SU-DHL-6 (cell line): ENCODE measurements at regions not wholly inside any gene's neighbourhood (a gene's known extent, or its start where the extent isn't known, plus 50 kb on each side); places are given as distances from the start of the nearest gene placed in this dataset.

Source experiments
- EZH2phosphoT487 ChIP-seq: fragments of 200-600 bp; sonication (generic), shearing (Covaris generic); conservative IDR thresholded peaks from 2 replicates; pipeline ENCODE4 v1.6.1; 2018; ENCODE audit warnings: mild to moderate bottlenecking, antibody characterized with exemption, low read length, moderate library complexity, mixed read lengths
- TF ChIP-seq, protein P1 (sequence below): fragments of 200-600 bp; sonication (generic); IDR thresholded peaks from one replicate; pipeline ENCODE4 v1.5.1; 2017; ENCODE audit warnings: antibody characterized with exemption, mild to moderate bottlenecking, low read length, moderate library complexity; ENCODE audit not compliant: insufficient read depth, poor library complexity, severe bottlenecking

DNA sequence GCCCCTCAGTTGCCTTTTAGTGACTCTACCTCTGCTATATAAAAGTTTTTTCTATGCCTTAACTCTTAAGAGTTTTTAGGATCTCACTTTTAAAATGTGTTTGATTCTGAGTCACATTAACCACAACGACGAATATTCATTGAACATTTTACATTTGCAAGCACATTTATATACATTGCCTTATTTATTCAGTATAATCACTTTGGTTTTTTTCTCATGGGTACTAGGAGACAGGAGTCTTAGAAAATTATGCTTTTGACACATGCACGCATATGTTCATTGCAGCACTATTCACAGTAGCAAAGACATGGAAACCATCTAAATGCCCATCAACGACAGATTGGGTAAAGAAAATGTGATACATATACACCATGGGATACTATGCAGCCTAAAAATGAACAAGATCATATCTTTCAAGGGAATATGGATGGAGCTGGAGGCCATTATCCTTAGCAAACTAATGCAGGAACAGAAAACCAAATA is 236.9 kb upstream of the SPAG17 start:
- TF ChIP-seq, protein P1, sequence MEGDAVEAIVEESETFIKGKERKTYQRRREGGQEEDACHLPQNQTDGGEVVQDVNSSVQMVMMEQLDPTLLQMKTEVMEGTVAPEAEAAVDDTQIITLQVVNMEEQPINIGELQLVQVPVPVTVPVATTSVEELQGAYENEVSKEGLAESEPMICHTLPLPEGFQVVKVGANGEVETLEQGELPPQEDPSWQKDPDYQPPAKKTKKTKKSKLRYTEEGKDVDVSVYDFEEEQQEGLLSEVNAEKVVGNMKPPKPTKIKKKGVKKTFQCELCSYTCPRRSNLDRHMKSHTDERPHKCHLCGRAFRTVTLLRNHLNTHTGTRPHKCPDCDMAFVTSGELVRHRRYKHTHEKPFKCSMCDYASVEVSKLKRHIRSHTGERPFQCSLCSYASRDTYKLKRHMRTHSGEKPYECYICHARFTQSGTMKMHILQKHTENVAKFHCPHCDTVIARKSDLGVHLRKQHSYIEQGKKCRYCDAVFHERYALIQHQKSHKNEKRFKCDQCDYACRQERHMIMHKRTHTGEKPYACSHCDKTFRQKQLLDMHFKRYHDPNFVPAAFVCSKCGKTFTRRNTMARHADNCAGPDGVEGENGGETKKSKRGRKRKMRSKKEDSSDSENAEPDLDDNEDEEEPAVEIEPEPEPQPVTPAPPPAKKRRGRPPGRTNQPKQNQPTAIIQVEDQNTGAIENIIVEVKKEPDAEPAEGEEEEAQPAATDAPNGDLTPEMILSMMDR = no peak
- no peak for TF ChIP-seq EZH2phosphoT487
